ENCODE measurements at regions not wholly inside any gene's neighbourhood (a gene's known extent, or its start where the extent isn't known, plus 50 kb on each side); places are given as distances from the start of the nearest gene placed in this dataset.

GRCh38 chr14:101456246-101457175 lies 104.8 kb upstream of the DIO3 start:
- ATAC-seq: no peak
- TF ChIP-seq REST (IDR thresholded peaks at IDR 0.05; ENCODE audit: insufficient read depth in 1 of 2, low read depth in 2 of 2, low read length in 1 of 2) (no peak), CTCF (IDR thresholded peaks at IDR 0.05) (no peak), TCF7L2 (IDR thresholded peaks at IDR 0.05; ENCODE audit: low read depth, low read length) (no peak), POLR2AphosphoS5 (IDR thresholded peaks at IDR 0.05; ENCODE audit: low read depth, low read length) (no peak), SIN3A (IDR thresholded peaks at IDR 0.05; ENCODE audit: borderline replicate concordance, insufficient read depth, low read depth, low read length) (no peak)
- Histone ChIP-seq H3K4me3 (ENCODE audit: low read depth in 2 of 2, low read length in 2 of 2) (no peak overlapping the region), H3K27me3 (ENCODE audit: control insufficient read depth, insufficient read depth, low read length) (no peaks in the 10 kb centered on the region), H3K4me1 (ENCODE audit: control insufficient read depth, insufficient read depth, low read length) (no peaks in the 10 kb centered on the region), H3K36me3 (ENCODE audit: control insufficient read depth, insufficient read depth, low read length) (no peaks in the 10 kb centered on the region), H3K27ac (ENCODE audit: low read length) (no peak overlapping the region), H3K9me3 (ENCODE audit: control insufficient read depth, insufficient read depth, low read depth, low read length) (no peaks in the 10 kb centered on the region)
- intact Hi-C loops (cut with micrococcal nuclease; ENCODE audit: unreplicated experiment) (no loop called here), in situ Hi-C loops (cut with HindIII; ENCODE audit: low pct_unique_long_range_greater_than_20kb, low sequenced_read_pairs) (no loop called here)
- ChIA-PET CTCF (no interaction called here), POLR2A (no interaction called here)
- DNase-seq (ENCODE audit: low read depth, low spot score): no peak
- no TSS peak for BruUV-seq (replicated peaks)

GRCh38 chr14:101457301-101457935 lies 103.9 kb upstream of the DIO3 start:
- ChIA-PET POLR2A (no interaction called here), CTCF (no interaction called here)
- Histone ChIP-seq H3K27me3 (ENCODE audit: control insufficient read depth, insufficient read depth, low read length) (no peaks in the 10 kb centered on the region), H3K9me3 (ENCODE audit: control insufficient read depth, insufficient read depth, low read depth, low read length) (no peaks in the 10 kb centered on the region), H3K4me1 (ENCODE audit: control insufficient read depth, insufficient read depth, low read length) (no peaks in the 10 kb centered on the region), H3K36me3 (ENCODE audit: control insufficient read depth, insufficient read depth, low read length) (no peaks in the 10 kb centered on the region), H3K27ac (ENCODE audit: low read length) (no peak overlapping the region), H3K4me3 (ENCODE audit: low read depth in 2 of 2, low read length in 2 of 2) (no peak overlapping the region)
- intact Hi-C loops (cut with micrococcal nuclease; ENCODE audit: unreplicated experiment): no loop called here
- in situ Hi-C loops (cut with HindIII; ENCODE audit: low pct_unique_long_range_greater_than_20kb, low sequenced_read_pairs): no loop called here
- DNase-seq (ENCODE audit: low read depth, low spot score): no peak
- BruUV-seq (replicated peaks): no TSS peak
- ATAC-seq: no peak
- TF ChIP-seq POLR2AphosphoS5 (IDR thresholded peaks at IDR 0.05; ENCODE audit: low read depth, low read length): no peak
- TF ChIP-seq SIN3A (IDR thresholded peaks at IDR 0.05; ENCODE audit: borderline replicate concordance, insufficient read depth, low read depth, low read length): no peak
- no peak for TF ChIP-seq TCF7L2 (IDR thresholded peaks at IDR 0.05; ENCODE audit: low read depth, low read length)
- no peak for TF ChIP-seq CTCF (IDR thresholded peaks at IDR 0.05)
- no peak for TF ChIP-seq REST (IDR thresholded peaks at IDR 0.05; ENCODE audit: insufficient read depth in 1 of 2, low read depth in 2 of 2, low read length in 1 of 2)

Measured in Panc1 (cell line).